Astrocyte (in vitro differentiated cells and primary cell): ENCODE measurements at regions not wholly inside any gene's neighbourhood (a gene's known extent, or its start where the extent isn't known, plus 50 kb on each side); places are given as distances from the start of the nearest gene placed in this dataset.

Source experiments
- DNase-seq: peaks from one replicate; pipeline ENCODE4 v3.0.0-alpha.2; 2010; ENCODE audit warnings: low read depth
- FAIRE-seq: peaks from 2 replicates; lab custom pipeline; 2011; peaks lifted over from hg19 to GRCh38; lab: Jason Lieb, UNC
- H2AFZ ChIP-seq: 2 replicates; pipeline ENCODE4 v1.6.0; 2012; ENCODE audit warnings: low read depth, low read length, inconsistent platforms
- H3K27ac ChIP-seq: 2 replicates; pipeline ENCODE4 v1.5.1; 2011; ENCODE audit warnings: low read depth, low read length, inconsistent platforms
- H3K27me3 ChIP-seq: 2 replicates; pipeline ENCODE4 v1.6.0; 2011; ENCODE audit warnings: low read length, inconsistent platforms; ENCODE audit not compliant: insufficient read depth
- H3K36me3 ChIP-seq: 2 replicates; pipeline ENCODE4 v1.5.1; 2011; ENCODE audit warnings: low read length, inconsistent platforms; ENCODE audit not compliant: insufficient read depth
- H3K4me1 ChIP-seq: 2 replicates; pipeline ENCODE4 v1.5.1; 2011; ENCODE audit warnings: low read length, inconsistent platforms; ENCODE audit not compliant: insufficient read depth
- H3K4me2 ChIP-seq: 2 replicates; pipeline ENCODE4 v1.6.0; 2012; ENCODE audit warnings: low read length, inconsistent platforms
- H3K4me3 ChIP-seq: 2 replicates; pipeline ENCODE4 v1.5.1; 2011; ENCODE audit warnings: low read depth, mild to moderate bottlenecking, low read length, inconsistent platforms; ENCODE audit not compliant: insufficient read depth
- H3K79me2 ChIP-seq: 2 replicates; pipeline ENCODE4 v1.6.0; 2012; ENCODE audit warnings: mild to moderate bottlenecking, low read length, inconsistent platforms; ENCODE audit not compliant: insufficient read depth
- H3K9ac ChIP-seq: 2 replicates; pipeline ENCODE4 v1.6.0; 2012; ENCODE audit warnings: mild to moderate bottlenecking, low read length, inconsistent platforms
- H3K9me3 ChIP-seq: 2 replicates; pipeline ENCODE4 v1.5.1; 2012; ENCODE audit warnings: low read depth, mild to moderate bottlenecking, low read length, inconsistent platforms; ENCODE audit not compliant: insufficient read depth
- H4K20me1 ChIP-seq: 2 replicates; pipeline ENCODE4 v1.6.0; 2012; ENCODE audit warnings: low read length, inconsistent platforms; ENCODE audit not compliant: insufficient read depth
- H3K27ac Mint-ChIP-seq: one replicate; pipeline ENCODE4 v1.8.0; 2021; ENCODE audit warnings: mild to moderate bottlenecking, mixed read lengths; ENCODE audit not compliant: unreplicated experiment
- H3K27me3 Mint-ChIP-seq: one replicate; pipeline ENCODE4 v1.8.0; 2021; ENCODE audit warnings: low read depth, mixed read lengths; ENCODE audit not compliant: unreplicated experiment
- H3K36me3 Mint-ChIP-seq: one replicate; pipeline ENCODE4 v1.8.0; 2021; ENCODE audit warnings: low read depth, mixed read lengths; ENCODE audit not compliant: unreplicated experiment
- H3K4me1 Mint-ChIP-seq: one replicate; pipeline ENCODE4 v1.8.0; 2021; ENCODE audit warnings: low read depth, mixed read lengths; ENCODE audit not compliant: unreplicated experiment
- H3K4me3 Mint-ChIP-seq: one replicate; pipeline ENCODE4 v1.8.0; 2021; ENCODE audit warnings: mild to moderate bottlenecking, moderate library complexity, mixed read lengths; ENCODE audit not compliant: unreplicated experiment
- H3K9me3 Mint-ChIP-seq: one replicate; pipeline ENCODE4 v1.8.0; 2021; ENCODE audit warnings: mild to moderate bottlenecking, mixed read lengths; ENCODE audit not compliant: unreplicated experiment
- CTCF ChIP-seq: IDR thresholded peaks from 2 replicates; pipeline ENCODE4 v1.5.1; 2011; ENCODE audit warnings: low read depth, mild to moderate bottlenecking, inconsistent platforms, low read length, moderate library complexity; ENCODE audit not compliant: insufficient read depth
- EZH2 ChIP-seq: IDR thresholded peaks from 2 replicates; pipeline ENCODE4 v1.6.1; 2012; ENCODE audit warnings: mild to moderate bottlenecking, low read length, inconsistent platforms; ENCODE audit not compliant: insufficient read depth

GRCh38 chr12:125512541-125513298, 447.5 kb downstream of the AACS start:
- H3K27ac ChIP-seq: no peak overlapping the region
- FAIRE-seq (no peak), DNase-seq (no peak)
- no peaks in the 10 kb centered on the region for H3K36me3 ChIP-seq
- H3K4me2 ChIP-seq: no peak overlapping the region
- H3K4me1 ChIP-seq: no peaks in the 10 kb centered on the region
- Mint-ChIP-seq H3K9me3 (no peaks in the 10 kb centered on the region), H3K27me3 (peaks cover 6% of the 10 kb centered on the region), H3K4me1 (no peaks in the 10 kb centered on the region), H3K27ac (no peak overlapping the region), H3K4me3 (no peak overlapping the region), H3K36me3 (no peaks in the 10 kb centered on the region)
- H3K27me3 ChIP-seq: no peaks in the 10 kb centered on the region
- no peak for TF ChIP-seq EZH2
- TF ChIP-seq CTCF: no peak
- no peak overlapping the region for H3K9ac ChIP-seq
- H4K20me1 ChIP-seq: no peaks in the 10 kb centered on the region
- no peak overlapping the region for H2AFZ ChIP-seq
- H3K4me3 ChIP-seq: no peak overlapping the region
- no peaks in the 10 kb centered on the region for H3K79me2 ChIP-seq
- peaks cover 8% of the 10 kb centered on the region for H3K9me3 ChIP-seq

GRCh38 chr12:125515887-125516286, 450.7 kb downstream of the AACS start:
- Histone ChIP-seq H3K4me2 (no peak overlapping the region), H3K9ac (no peak overlapping the region), H3K27ac (no peak overlapping the region), H2AFZ (no peak overlapping the region), H3K4me3 (no peak overlapping the region), H3K4me1 (no peaks in the 10 kb centered on the region), H3K79me2 (no peaks in the 10 kb centered on the region), H3K27me3 (no peaks in the 10 kb centered on the region), H4K20me1 (no peaks in the 10 kb centered on the region), H3K36me3 (no peaks in the 10 kb centered on the region), H3K9me3 (peaks cover 8% of the 10 kb centered on the region)
- Mint-ChIP-seq H3K4me3 (no peak overlapping the region), H3K9me3 (no peaks in the 10 kb centered on the region), H3K4me1 (no peaks in the 10 kb centered on the region), H3K36me3 (no peaks in the 10 kb centered on the region), H3K27me3 (peaks cover 3% of the 10 kb centered on the region), H3K27ac (no peak overlapping the region)
- DNase-seq: no peak
- no peak for FAIRE-seq
- TF ChIP-seq EZH2 (no peak), CTCF (no peak)

GRCh38 chr12:125518074-125518473, 452.8 kb downstream of the AACS start:
- DNase-seq (peak; percentile 18), FAIRE-seq (no peak)
- H3K4me3 Mint-ChIP-seq: no peak overlapping the region
- no peak overlapping the region for H3K27ac ChIP-seq
- H3K79me2 ChIP-seq: no peaks in the 10 kb centered on the region
- H4K20me1 ChIP-seq: no peaks in the 10 kb centered on the region
- H3K4me2 ChIP-seq: no peak overlapping the region
- H3K4me3 ChIP-seq: no peak overlapping the region
- H3K36me3 Mint-ChIP-seq: no peaks in the 10 kb centered on the region
- peaks cover 5% of the 10 kb centered on the region for H3K27me3 Mint-ChIP-seq
- peaks cover 3% of the 10 kb centered on the region for H3K9me3 Mint-ChIP-seq
- no peaks in the 10 kb centered on the region for H3K4me1 ChIP-seq
- H2AFZ ChIP-seq: no peak overlapping the region
- H3K27ac Mint-ChIP-seq: no peak overlapping the region
- no peaks in the 10 kb centered on the region for H3K36me3 ChIP-seq
- no peaks in the 10 kb centered on the region for H3K27me3 ChIP-seq
- H3K9ac ChIP-seq: no peak overlapping the region
- no peaks in the 10 kb centered on the region for H3K4me1 Mint-ChIP-seq
- H3K9me3 ChIP-seq: peaks cover 8% of the 10 kb centered on the region
- no peak for TF ChIP-seq CTCF
- no peak for TF ChIP-seq EZH2
